ENCODE measurements at regions not wholly inside any gene's neighbourhood (a gene's known extent, or its start where the extent isn't known, plus 50 kb on each side); places are given as distances from the start of the nearest gene placed in this dataset.
"Not testable (repeated sequence)": the region's sequence is repeated elsewhere in the genome, so short reads cannot be mapped to it uniquely, and the experiment has no call there.

DNA sequence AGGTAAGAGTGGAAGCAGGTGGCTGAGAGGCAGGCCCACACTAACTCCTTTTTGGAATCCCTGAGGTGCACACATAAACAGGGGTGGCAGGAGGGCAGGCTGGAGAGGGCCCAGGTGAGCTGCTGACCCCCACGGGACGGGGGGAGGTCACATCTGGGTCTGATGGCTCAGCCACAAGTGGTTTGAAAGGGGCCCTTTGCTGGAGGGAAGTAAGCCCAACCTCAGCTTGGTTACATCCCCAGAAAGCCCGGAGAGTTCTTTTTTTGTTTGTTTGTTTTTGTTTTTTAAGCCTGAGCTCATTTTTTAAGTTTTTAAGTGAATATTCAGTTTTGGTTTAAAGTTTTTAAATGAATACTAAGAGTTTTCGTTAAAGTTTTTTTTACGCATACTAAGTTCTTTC, 72.8 kb upstream of the CUX1 start:
- no peak for DNase-seq

DNA sequence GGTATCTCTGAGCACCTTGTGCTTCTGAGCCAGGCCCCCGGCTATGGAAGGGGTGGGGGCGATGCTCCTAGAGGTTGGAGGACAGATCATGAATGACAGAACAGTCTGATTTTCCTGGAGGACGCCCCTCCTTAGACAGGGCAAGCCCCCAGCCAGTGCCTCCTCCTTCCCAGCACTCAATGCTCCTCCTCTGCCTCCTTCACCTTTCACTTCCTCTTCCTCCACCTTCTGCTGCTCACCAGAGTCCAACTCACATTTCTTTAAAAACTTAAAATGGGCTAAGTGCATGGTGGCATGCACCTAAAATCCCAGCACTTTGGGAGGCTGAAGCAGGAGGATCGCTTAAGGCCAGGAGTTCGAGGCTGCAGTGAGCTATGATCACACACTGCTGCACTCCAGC, 71.1 kb upstream of the CUX1 start:
- no peak for DNase-seq

DNA sequence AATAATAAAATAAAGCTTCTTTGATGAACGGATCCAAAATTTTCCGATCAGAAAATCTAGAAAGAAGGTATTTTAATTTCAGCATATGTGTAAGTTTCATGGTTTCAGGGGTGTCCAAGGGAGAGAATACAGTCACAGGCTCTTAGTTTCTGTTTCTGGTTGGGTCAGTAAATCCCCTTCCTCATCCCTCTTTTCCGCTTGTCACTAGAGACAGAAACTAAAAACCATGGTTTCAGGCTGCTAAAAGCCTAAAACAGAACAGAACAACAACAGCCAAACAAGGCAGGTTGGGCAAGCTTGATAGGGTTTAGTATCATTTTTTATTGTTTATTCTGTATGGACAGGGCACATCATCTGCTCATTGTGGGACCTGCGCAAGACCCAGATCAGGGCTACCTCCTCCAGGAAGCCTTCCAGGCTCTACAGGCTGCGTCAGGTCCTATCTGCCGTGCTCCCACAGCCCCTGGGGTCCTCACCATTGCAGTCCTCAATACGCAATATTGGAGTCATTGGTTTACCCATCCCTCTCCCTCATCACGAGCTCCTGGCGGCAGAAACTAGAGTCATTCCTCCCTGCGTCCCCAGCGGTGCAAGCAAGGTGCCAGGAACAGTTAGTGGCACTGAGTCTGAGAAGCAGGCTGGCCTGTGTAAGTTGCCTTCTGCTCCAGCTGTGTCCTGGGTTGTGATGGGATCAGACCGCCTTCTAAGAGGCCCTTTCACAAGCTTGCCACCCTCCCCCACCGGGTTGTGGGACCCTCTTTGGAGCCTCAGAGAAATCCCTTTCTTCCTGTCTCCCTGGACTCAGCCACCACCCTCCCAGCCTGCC, 70.2 kb upstream of the CUX1 start:
- DNase-seq, result no peak

DNA sequence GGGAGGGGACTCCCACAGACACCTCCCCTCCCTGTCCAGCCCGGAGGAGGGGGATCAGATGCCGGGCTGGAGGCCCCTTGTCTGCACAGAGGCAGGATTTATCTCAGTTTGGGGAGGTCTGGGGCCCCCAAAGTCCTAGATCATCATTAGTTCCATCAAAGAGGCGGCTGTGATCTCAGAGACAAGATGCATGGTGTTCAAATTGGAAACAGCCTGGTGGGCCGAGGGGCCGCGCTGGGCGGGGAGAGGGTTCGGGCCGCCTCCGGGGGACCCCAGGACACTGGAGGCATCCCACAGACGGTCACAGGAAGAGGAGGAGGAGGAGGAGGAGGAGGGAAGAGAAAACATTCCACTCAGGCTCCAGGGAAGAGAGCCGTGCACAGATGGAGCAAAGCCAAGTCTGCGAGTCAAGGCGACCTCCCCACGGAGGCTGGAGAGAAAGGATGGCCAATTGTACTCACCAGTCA, 69.5 kb upstream of the CUX1 start:
- DNase-seq, result no peak

DNA sequence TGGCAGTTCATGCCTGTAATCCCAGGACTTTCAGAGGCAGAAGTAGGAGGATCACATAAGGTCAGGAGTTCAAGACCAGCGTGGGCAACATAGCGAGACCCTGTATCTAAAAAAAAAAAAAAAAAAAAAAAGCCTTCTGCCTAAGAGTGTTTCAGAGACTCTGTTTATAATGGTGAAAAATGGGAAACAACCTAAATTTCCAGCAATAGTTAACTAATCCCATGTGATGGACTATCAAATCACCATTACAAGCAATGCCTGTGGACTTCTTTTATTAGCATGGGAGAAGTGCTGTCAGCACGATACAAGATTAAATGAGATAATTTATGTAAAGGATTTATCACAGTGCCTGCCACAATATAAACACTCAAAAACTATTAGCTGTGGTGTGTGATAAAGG, 67.5 kb upstream of the CUX1 start:
- DNase-seq, result no peak

DNA sequence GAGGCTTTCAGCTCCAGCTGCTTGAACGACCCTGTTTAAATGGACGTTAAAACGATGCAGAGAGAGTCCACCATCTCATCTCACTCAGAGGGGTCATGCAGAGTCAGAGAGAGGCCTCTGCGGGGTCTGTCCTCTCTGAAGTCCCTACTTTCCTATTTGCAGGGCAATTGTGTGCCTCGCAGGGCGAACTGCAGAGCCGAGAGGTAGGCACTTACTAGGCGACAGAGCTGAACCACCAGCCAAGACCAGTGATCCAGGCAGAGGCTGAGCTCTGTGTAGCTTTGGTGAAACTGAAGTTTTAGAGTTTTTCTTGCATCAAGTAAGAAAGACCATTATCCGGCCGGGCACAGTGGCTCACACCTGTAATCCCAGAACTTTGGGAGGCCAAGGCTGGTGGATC, 64.1 kb upstream of the CUX1 start:
- DNase-seq, result no peak

DNA sequence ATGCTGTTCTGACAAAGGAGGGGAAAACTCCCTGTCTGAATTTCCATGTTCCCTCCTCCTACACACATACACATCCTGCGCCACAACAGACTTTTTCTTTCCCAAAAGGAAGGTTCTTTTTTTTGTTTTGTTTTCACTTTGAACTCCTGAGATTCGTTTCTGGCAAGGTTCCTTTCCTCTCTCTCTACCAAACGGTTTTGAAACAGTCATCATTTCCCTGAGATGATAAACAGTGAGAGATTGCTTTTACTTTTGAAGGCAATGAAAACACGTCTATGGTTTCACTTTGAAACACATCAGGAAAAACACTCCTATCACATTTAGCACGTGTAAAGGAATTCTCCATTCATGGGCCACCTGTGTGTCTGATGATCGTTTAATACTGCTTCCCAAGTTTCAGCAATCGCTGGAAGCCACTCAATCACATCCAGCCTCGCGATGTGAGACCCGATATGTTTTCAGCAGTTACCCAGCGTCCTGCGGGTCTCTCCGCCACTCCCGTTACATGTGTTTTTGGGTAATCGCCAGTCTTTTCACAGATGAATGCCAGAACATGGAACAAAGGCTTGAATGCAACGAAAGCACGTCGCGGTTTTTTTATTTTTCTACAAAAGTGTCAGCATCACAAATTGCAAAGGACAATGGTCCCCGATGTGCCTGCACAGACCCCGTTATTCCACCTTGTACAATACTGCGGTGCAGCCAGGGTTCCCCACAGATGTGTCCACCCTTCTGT, 62.8 kb upstream of the CUX1 start:
- no peak for DNase-seq

DNA sequence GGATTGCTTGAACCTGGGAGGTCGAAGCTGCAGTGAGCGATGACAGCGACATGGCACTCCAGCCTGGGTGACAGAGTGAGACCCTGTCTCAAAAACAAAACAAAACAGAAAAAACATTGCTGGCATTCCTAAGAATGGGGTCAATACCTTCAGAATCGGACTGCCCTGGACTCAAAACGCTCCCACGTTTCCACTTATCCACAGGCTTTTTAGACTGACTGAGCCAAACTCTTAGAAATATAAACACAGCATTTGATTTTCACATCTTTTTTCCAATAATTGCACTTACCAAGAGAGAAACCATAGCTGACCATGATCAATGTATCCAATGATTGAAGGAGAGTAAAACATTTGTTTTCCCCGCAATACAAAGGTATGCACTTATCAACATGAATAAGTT, 59.5 kb upstream of the CUX1 start:
- no peak for DNase-seq

DNA sequence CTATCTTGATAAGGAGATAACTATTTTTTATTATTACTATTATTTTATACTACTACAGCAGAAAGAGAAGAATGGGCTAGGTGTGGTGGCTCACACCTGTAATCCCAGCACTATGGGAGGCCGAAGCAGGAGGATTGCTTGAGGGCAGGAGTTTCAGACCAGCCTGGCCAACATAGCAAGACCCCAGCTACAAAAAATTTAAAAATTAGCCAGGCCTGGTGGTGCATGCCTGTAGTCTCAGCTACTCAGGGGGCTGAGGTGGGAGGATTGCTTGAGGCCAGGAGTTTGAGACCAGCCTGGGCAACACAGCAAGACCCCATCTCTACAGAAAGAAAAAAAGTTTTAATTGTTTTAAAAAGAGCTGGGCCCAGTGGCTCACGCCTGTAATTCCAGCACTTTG, 58.9 kb upstream of the CUX1 start:
- not testable (repeated sequence) for DNase-seq

DNA sequence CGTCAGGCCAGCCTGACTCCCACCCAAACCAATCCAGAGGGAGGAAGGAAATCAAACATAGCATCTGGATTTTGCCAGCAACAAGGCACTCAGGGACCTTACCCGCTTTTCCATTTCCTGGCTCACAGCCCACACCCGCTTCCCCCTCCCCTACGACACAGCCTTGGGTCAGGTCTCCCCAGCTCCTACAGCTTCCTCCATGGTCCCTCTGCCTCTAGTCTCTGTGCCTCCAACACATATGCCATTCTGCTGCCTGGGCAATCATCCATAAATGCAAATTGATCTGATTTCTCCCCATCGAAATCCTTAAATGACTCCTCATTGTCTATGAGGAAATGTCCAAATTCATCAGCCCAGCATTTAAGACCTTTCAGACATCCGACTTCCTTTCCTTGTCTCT, 53.2 kb upstream of the CUX1 start:
- DNase-seq, result no peak

DNA sequence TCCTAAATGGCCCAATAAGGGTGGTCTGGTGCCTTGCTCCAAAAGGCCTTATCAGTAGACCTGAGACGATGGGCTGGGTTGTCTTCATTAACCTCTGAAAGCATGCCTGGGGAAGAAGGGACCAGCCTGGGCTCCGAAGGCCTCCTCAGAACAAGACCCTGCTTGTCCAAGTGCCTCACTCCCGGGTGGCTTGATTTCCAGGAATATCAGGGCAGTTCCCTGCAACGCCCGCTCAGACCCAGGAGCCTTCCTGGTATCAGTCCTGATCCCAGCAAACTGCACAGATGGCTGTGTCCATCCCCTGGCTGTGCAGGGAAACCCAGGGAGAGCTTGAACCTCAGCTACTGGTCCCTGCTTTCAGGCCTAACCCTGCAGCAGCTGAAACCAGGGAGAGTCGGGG, 49.9 kb upstream of the CUX1 start:
- no peak for DNase-seq
